NB4 (cell line): ENCODE measurements at regions not wholly inside any gene's neighbourhood (a gene's known extent, or its start where the extent isn't known, plus 50 kb on each side); places are given as distances from the start of the nearest gene placed in this dataset.

Experiments
- CTCF ChIP-seq: IDR thresholded peaks from one replicate; pipeline ENCODE4 v1.5.1; 2012; ENCODE audit warnings: low read depth, low read length
- MAX ChIP-seq: IDR thresholded peaks from 2 replicates; pipeline ENCODE4 v1.6.1; 2011; ENCODE audit warnings: low read depth, low read length
- MYC ChIP-seq: IDR thresholded peaks from 2 replicates; pipeline ENCODE4 v1.6.1; 2011; ENCODE audit warnings: low read depth, low read length
- POLR2A ChIP-seq: IDR thresholded peaks from 2 replicates; pipeline ENCODE4 v1.6.1; 2011; ENCODE audit warnings: mild to moderate bottlenecking; ENCODE audit not compliant: insufficient read length; ENCODE audit errors: extremely low read depth

- TF ChIP-seq CTCF (no peak), MAX (no peak), MYC (no peak), POLR2A (no peak)
These were observed 259.9 kb downstream of the FOXD2 start for GRCh38 chr1:47697616-47698335.
